Subcutaneous abdominal adipose tissue (tissue), 5 donors: ENCODE measurements at regions not wholly inside any gene's neighbourhood (a gene's known extent, or its start where the extent isn't known, plus 50 kb on each side); places are given as distances from the start of the nearest gene placed in this dataset.

Experiments used
- H3K27ac ChIP-seq: one replicate; pipeline ENCODE4 v1.7.0; 2013; ENCODE audit warnings: low read depth, mild to moderate bottlenecking, inconsistent platforms, low read length, moderate library complexity
- H3K27me3 ChIP-seq, 5 donors: one replicate each; pipeline ENCODE4 v1.7.0; 2013; ENCODE audit warnings: low read length in 5 of 5, inconsistent platforms in 1 of 5; ENCODE audit not compliant: control insufficient read depth in 5 of 5, insufficient read depth in 4 of 5
- H3K36me3 ChIP-seq, 5 donors: one replicate each; pipeline ENCODE4 v1.7.0; 2013; ENCODE audit warnings: low read length in 5 of 5; ENCODE audit not compliant: control insufficient read depth in 5 of 5, insufficient read depth in 5 of 5
- H3K4me1 ChIP-seq, 5 donors: one replicate each; pipeline ENCODE4 v1.7.0; 2013; ENCODE audit warnings: low read length in 5 of 5, mild to moderate bottlenecking in 3 of 5, moderate library complexity in 1 of 5; ENCODE audit not compliant: control insufficient read depth in 5 of 5, insufficient read depth in 5 of 5
- H3K4me3 ChIP-seq, 5 donors: one replicate each; pipeline ENCODE4 v1.7.0; 2013; ENCODE audit warnings: low read length in 5 of 5, low read depth in 1 of 5
- H3K9ac ChIP-seq, 5 donors: one replicate each; pipeline ENCODE4 v1.7.0; 2013; ENCODE audit warnings: low read length in 5 of 5, mild to moderate bottlenecking in 4 of 5, moderate library complexity in 3 of 5
- H3K9me3 ChIP-seq, 5 donors: one replicate each; pipeline ENCODE4 v1.7.0; 2013; ENCODE audit warnings: low read length in 5 of 5; ENCODE audit not compliant: control insufficient read depth in 5 of 5
- donor health status: healthy.
- donor health status: healthy.
- donor health status: healthy.
- donor health status: healthy.
- donor health status: healthy.

- Histone ChIP-seq H3K4me1 (peaks cover 0 to 16% (median 13%) of the 10 kb centered on the region in 5 donors), H3K36me3 (no peaks in the 10 kb centered on the region), H3K9me3 (no peaks in the 10 kb centered on the region), H3K27me3 (peaks cover 0 to 41% (median 40%) of the 10 kb centered on the region in 5 donors), H3K27ac (no peak overlapping the region), H3K9ac (no peak overlapping the region), H3K4me3 (no peak overlapping the region)
Measured at GRCh38 chr14:104462651-104463630, 116.6 kb upstream of the C14orf180 start.

GRCh38 chr14:104464907-104465306 is 114.7 kb upstream of the C14orf180 start:
- H3K4me3 ChIP-seq: no peak overlapping the region
- peaks cover 0 to 41% (median 35%) of the 10 kb centered on the region in 5 donors for H3K27me3 ChIP-seq
- H3K27ac ChIP-seq: no peak overlapping the region
- H3K9me3 ChIP-seq: no peaks in the 10 kb centered on the region
- H3K36me3 ChIP-seq: no peaks in the 10 kb centered on the region
- peaks cover 0 to 16% (median 13%) of the 10 kb centered on the region in 5 donors for H3K4me1 ChIP-seq
- H3K9ac ChIP-seq: no peak overlapping the region

- Histone ChIP-seq H3K9me3 (no peaks in the 10 kb centered on the region), H3K27ac (no peak overlapping the region), H3K36me3 (no peaks in the 10 kb centered on the region), H3K27me3 (peaks cover 0 to 36% (median 32%) of the 10 kb centered on the region in 5 donors), H3K9ac (no peak overlapping the region), H3K4me3 (no peak overlapping the region), H3K4me1 (peaks cover 0 to 15% (median 13%) of the 10 kb centered on the region in 5 donors)
Measured at GRCh38 chr14:104465482-104466390, 113.8 kb upstream of the C14orf180 start.

GRCh38 chr14:104467236-104467635 is 112.3 kb upstream of the C14orf180 start:
- Histone ChIP-seq H3K36me3 (no peaks in the 10 kb centered on the region), H3K27ac (no peak overlapping the region), H3K4me1 (peaks cover 0 to 1% (median under 1%) of the 10 kb centered on the region in 5 donors), H3K27me3 (peaks cover 0 to 30% (median 28%) of the 10 kb centered on the region in 5 donors), H3K9ac (no peak overlapping the region), H3K9me3 (no peaks in the 10 kb centered on the region), H3K4me3 (no peak overlapping the region)

GRCh38 chr14:104467641-104468040 is 111.9 kb upstream of the C14orf180 start:
- Histone ChIP-seq H3K27me3 (peaks cover 0 to 33% (median 26%) of the 10 kb centered on the region in 5 donors), H3K9ac (no peak overlapping the region), H3K36me3 (no peaks in the 10 kb centered on the region), H3K27ac (no peak overlapping the region), H3K4me1 (no peaks in the 10 kb centered on the region), H3K9me3 (no peaks in the 10 kb centered on the region), H3K4me3 (no peak overlapping the region)

- no peak overlapping the region for H3K4me3 ChIP-seq
- H3K4me1 ChIP-seq: no peaks in the 10 kb centered on the region
- no peak overlapping the region for H3K9ac ChIP-seq
- peaks cover 0 to 23% (median 19%) of the 10 kb centered on the region in 5 donors for H3K27me3 ChIP-seq
- no peaks in the 10 kb centered on the region for H3K9me3 ChIP-seq
- no peaks in the 10 kb centered on the region for H3K36me3 ChIP-seq
- H3K27ac ChIP-seq: no peak overlapping the region
Measured at GRCh38 chr14:104469591-104469990, 110.0 kb upstream of the C14orf180 start.

GRCh38 chr14:104470588-104470987 is 109.0 kb upstream of the C14orf180 start:
- Histone ChIP-seq H3K36me3 (no peaks in the 10 kb centered on the region), H3K9me3 (no peaks in the 10 kb centered on the region), H3K27ac (no peak overlapping the region), H3K4me3 (no peak overlapping the region), H3K9ac (no peak overlapping the region), H3K27me3 (peaks cover 0 to 17% (median 11%) of the 10 kb centered on the region in 5 donors), H3K4me1 (no peaks in the 10 kb centered on the region)

- Histone ChIP-seq H3K36me3 (no peaks in the 10 kb centered on the region), H3K27me3 (peaks cover 0 to 17% (median 12%) of the 10 kb centered on the region in 5 donors), H3K9ac (no peak overlapping the region), H3K4me1 (no peaks in the 10 kb centered on the region), H3K4me3 (no peak overlapping the region), H3K27ac (no peak overlapping the region), H3K9me3 (no peaks in the 10 kb centered on the region)
Measured at GRCh38 chr14:104471114-104471513, 108.5 kb upstream of the C14orf180 start.

- peaks cover under 1 to 17% (median 12%) of the 10 kb centered on the region in 5 donors for H3K27me3 ChIP-seq
- no peaks in the 10 kb centered on the region for H3K4me1 ChIP-seq
- no peak overlapping the region for H3K27ac ChIP-seq
Measured at GRCh38 chr14:104472073-104472472, 107.5 kb upstream of the C14orf180 start.

More at GRCh38 chr14:104472073-104472472, 107.5 kb upstream of the C14orf180 start:
- no peaks in the 10 kb centered on the region for H3K36me3 ChIP-seq
- H3K4me3 ChIP-seq: no peak overlapping the region
- H3K9me3 ChIP-seq: no peaks in the 10 kb centered on the region
- H3K9ac ChIP-seq: no peak overlapping the region
